Lower leg skin (tissue), 3 donors: ENCODE measurements at regions not wholly inside any gene's neighbourhood (a gene's known extent, or its start where the extent isn't known, plus 50 kb on each side); places are given as distances from the start of the nearest gene placed in this dataset.

Experiments used
- POLR2A ChIP-seq, 2 donors: fragments of 450-650 bp; IDR thresholded peaks; one replicate each; pipeline ENCODE4 v1.6.1; 2016 to 2017; ENCODE audit warnings: antibody characterized with exemption in 2 of 2, mild to moderate bottlenecking in 1 of 2, moderate library complexity in 1 of 2
- TF ChIP-seq, protein P1 (sequence below), 3 donors: fragments of 450-650 bp; IDR thresholded peaks; one replicate each; pipeline ENCODE4 v1.5.1; 2016; ENCODE audit warnings: antibody characterized with exemption in 3 of 3, mild to moderate bottlenecking in 3 of 3, moderate library complexity in 2 of 3

DNA sequence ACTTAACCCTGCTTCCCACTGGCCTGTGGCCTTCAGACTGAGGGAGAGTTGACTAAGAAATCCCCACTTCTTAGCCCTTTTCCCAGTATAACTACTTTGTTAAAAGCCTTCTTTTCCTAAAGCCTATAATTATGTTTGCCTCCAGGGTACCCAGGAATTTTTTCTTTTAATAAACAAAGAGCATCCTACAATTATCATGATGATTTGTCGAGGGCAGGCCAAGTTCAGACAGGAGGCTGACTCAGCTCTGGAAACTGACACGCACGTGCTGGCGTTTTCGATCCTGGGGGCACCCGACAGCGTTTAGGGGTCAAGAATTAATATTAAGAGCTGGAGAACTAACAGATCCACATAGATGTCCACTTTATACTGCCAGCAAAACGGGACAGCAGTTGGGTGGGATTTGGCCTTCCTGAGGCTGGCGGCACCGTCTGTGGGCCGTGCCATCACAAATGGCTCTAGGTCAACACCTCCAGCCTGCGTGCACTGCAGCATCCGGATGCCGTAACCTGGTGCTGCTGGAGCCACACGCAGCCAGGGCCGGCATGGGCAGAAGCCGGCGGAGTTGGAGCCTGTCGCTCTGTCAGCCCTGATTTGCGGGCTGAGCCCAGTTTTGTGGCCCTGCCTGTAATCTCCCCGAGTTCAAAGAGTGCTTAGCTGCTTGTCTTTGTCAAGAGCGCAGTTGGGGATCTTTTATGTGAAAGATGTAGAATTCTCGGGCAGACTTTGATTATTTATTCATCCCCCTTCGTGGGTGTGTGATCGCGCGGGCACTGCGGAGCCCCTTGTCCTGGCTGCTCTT is 191.0 kb downstream of the GLI2 start:
- TF ChIP-seq, protein P1, sequence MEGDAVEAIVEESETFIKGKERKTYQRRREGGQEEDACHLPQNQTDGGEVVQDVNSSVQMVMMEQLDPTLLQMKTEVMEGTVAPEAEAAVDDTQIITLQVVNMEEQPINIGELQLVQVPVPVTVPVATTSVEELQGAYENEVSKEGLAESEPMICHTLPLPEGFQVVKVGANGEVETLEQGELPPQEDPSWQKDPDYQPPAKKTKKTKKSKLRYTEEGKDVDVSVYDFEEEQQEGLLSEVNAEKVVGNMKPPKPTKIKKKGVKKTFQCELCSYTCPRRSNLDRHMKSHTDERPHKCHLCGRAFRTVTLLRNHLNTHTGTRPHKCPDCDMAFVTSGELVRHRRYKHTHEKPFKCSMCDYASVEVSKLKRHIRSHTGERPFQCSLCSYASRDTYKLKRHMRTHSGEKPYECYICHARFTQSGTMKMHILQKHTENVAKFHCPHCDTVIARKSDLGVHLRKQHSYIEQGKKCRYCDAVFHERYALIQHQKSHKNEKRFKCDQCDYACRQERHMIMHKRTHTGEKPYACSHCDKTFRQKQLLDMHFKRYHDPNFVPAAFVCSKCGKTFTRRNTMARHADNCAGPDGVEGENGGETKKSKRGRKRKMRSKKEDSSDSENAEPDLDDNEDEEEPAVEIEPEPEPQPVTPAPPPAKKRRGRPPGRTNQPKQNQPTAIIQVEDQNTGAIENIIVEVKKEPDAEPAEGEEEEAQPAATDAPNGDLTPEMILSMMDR (IDR thresholded peaks at IDR 0.05): no peak
- TF ChIP-seq POLR2A (IDR thresholded peaks at IDR 0.05): no peak
